ENCODE measurements at regions not wholly inside any gene's neighbourhood (a gene's known extent, or its start where the extent isn't known, plus 50 kb on each side); places are given as distances from the start of the nearest gene placed in this dataset.
"Not testable (repeated sequence)": the region's sequence is repeated elsewhere in the genome, so short reads cannot be mapped to it uniquely, and the experiment has no call there.

- POLR2A ChIA-PET: no interaction called here
- Histone ChIP-seq H3K4me1 (no peaks in the 10 kb centered on the region), H3K27ac (no peak overlapping the region), H3K9me3 (no peaks in the 10 kb centered on the region), H3K4me2 (no peak overlapping the region), H3K4me3 (no peak overlapping the region)
- WGBS (ENCODE audit: missing lambda C conversion rate): 86% methylated on average over 2 of the region's 2 CpGs
- no peak for FAIRE-seq
- TF ChIP-seq FOSL2 (IDR thresholded peaks at IDR 0.05): no peak
- no peak for TF ChIP-seq FOSL2 (CRISPR knock-in tag; IDR thresholded peaks at IDR 0.05)
- CTCF ChIA-PET: no interaction called here
- ATAC-seq: no peak
- no peak for DNase-seq (ENCODE audit: low read depth in 1 of 2, low spot score in 1 of 2)
These were observed 1265.1 kb downstream of the BRINP3 start for GRCh38 chr1:189212606-189213005.

GRCh38 chr1:189216886-189217285 lies 1260.8 kb downstream of the BRINP3 start:
- 87% methylated on average over 1 of the region's 1 CpG for WGBS (ENCODE audit: missing lambda C conversion rate)
- no peaks in the 10 kb centered on the region for H3K9me3 ChIP-seq
- no peak overlapping the region for H3K27ac ChIP-seq
- FAIRE-seq (no peak), ATAC-seq (no peak), DNase-seq (ENCODE audit: low read depth in 1 of 2, low spot score in 1 of 2) (no peak)
- ChIA-PET CTCF (no interaction called here), POLR2A (no interaction called here)
- no peak overlapping the region for H3K4me3 ChIP-seq
- TF ChIP-seq EP300 (IDR thresholded peaks at IDR 0.05): no peak
- no peak for TF ChIP-seq HEYL (CRISPR knock-in tag; IDR thresholded peaks at IDR 0.05)
- no peak for TF ChIP-seq MAZ (IDR thresholded peaks at IDR 0.05; ENCODE audit: borderline replicate concordance, low read depth, low read length)
- TF ChIP-seq ZC3H11A (IDR thresholded peaks at IDR 0.05): no peak
- no peak for TF ChIP-seq NPAS2 (CRISPR knock-in tag; IDR thresholded peaks at IDR 0.05; ENCODE audit: borderline replicate concordance)
- H3K4me2 ChIP-seq: no peak overlapping the region
- H3K4me1 ChIP-seq: no peaks in the 10 kb centered on the region

- Histone ChIP-seq H3K27ac (no peak overlapping the region), H3K4me1 (no peaks in the 10 kb centered on the region), H3K4me3 (no peak overlapping the region), H3K9me3 (no peaks in the 10 kb centered on the region), H3K4me2 (no peak overlapping the region)
- DNase-seq (ENCODE audit: low read depth in 1 of 2, low spot score in 1 of 2) (no peak), FAIRE-seq (no peak), ATAC-seq (no peak)
- no peak for TF ChIP-seq NR3C1 (IDR thresholded peaks at IDR 0.05)
- TF ChIP-seq SREBF2 (IDR thresholded peaks at IDR 0.05): no peak
- TF ChIP-seq E2F6 (IDR thresholded peaks at IDR 0.05; ENCODE audit: borderline replicate concordance, low read depth): no peak
- TF ChIP-seq JUNB (IDR thresholded peaks at IDR 0.05): no peak
- no peak for TF ChIP-seq POLR2AphosphoS2 (conservative IDR thresholded peaks at IDR 0.05; ENCODE audit: low read length)
- TF ChIP-seq REST (IDR thresholded peaks at IDR 0.05): no peak
- TF ChIP-seq TP53 (CRISPR knock-in tag; IDR thresholded peaks at IDR 0.05): no peak
- no peak for TF ChIP-seq FOSB (CRISPR knock-in tag; IDR thresholded peaks at IDR 0.05)
- TF ChIP-seq ATOH8 (CRISPR knock-in tag; IDR thresholded peaks at IDR 0.05; ENCODE audit: low read depth): no peak
- TF ChIP-seq MAZ (IDR thresholded peaks at IDR 0.05; ENCODE audit: borderline replicate concordance, low read depth, low read length): no peak
- TF ChIP-seq RFX5 (IDR thresholded peaks at IDR 0.05): no peak
- CTCF ChIA-PET: no interaction called here
- POLR2A ChIA-PET: no interaction called here
These were observed 1260.0 kb downstream of the BRINP3 start for GRCh38 chr1:189217646-189218045.

GRCh38 chr1:189220750-189221149 lies 1256.9 kb downstream of the BRINP3 start:
- ATAC-seq (no peak), DNase-seq (ENCODE audit: low read depth in 1 of 2, low spot score in 1 of 2) (peak in 1 of 2 experiments; percentile 2), FAIRE-seq (no peak)
- 33% methylated on average over 1 of the region's 1 CpG for WGBS (ENCODE audit: missing lambda C conversion rate)
- no peaks in the 10 kb centered on the region for H3K4me1 ChIP-seq
- H3K9me3 ChIP-seq: no peaks in the 10 kb centered on the region
- H3K4me2 ChIP-seq: no peak overlapping the region
- TF ChIP-seq RAD21 (conservative IDR thresholded peaks at IDR 0.05 in 1 of 2, IDR thresholded peaks at IDR 0.05 in 1 of 2) (peak; percentile 38 to 39; a peak in 3 of 5 replicates), CTCF (IDR thresholded peaks at IDR 0.05) (peak; percentile 42; the same call in 2 of the 3 replicates), HOXA7 (CRISPR knock-in tag; IDR thresholded peaks at IDR 0.05) (no peak)
- H3K27ac ChIP-seq: no peak overlapping the region
- H3K4me3 ChIP-seq: no peak overlapping the region
- ChIA-PET CTCF (interaction anchor here (1.0 kb wide), 1 partner anchor 27 kb away, joined by 3 read pairs; no protein-coding TSS in a partner anchor), POLR2A (no interaction called here)

- H3K9me3 ChIP-seq; ATAC-seq; H3K4me1 ChIP-seq; H3K4me2 ChIP-seq; DNase-seq (ENCODE audit: low read depth in 1 of 2, low spot score in 1 of 2); CTCF ChIA-PET; FAIRE-seq; H3K27ac ChIP-seq; H3K4me3 ChIP-seq; POLR2A ChIA-PET: not testable (repeated sequence)
- WGBS (ENCODE audit: missing lambda C conversion rate): 100% methylated on average over 4 of the region's 28 CpGs
These were observed 1251.9 kb downstream of the BRINP3 start for GRCh38 chr1:189225794-189226145.

All from A549 (cell line).